ENCODE measurements at regions not wholly inside any gene's neighbourhood (a gene's known extent, or its start where the extent isn't known, plus 50 kb on each side); places are given as distances from the start of the nearest gene placed in this dataset.

- TF ChIP-seq REST (IDR thresholded peaks at IDR 0.05; ENCODE audit: low read depth, low read length): peak; percentile 77; the same call in 1 of the 2 replicates
- TF ChIP-seq RFX5 (IDR thresholded peaks at IDR 0.05; ENCODE audit: low read length): peak; percentile 63; the same call in 1 of the 2 replicates
- TF ChIP-seq FOSL2 (IDR thresholded peaks at IDR 0.05; ENCODE audit: borderline replicate concordance, low read depth): peak; percentile 26; the same call in 1 of the 2 replicates
- no peak for TF ChIP-seq IRF3 (IDR thresholded peaks at IDR 0.05; ENCODE audit: low read depth, low read length)
- TF ChIP-seq USF2 (IDR thresholded peaks at IDR 0.05; ENCODE audit: borderline replicate concordance, low read depth, low read length): no peak
- TF ChIP-seq FOXM1 (IDR thresholded peaks at IDR 0.05; ENCODE audit: low read depth): peak; percentile 46; the same call in 1 of the 2 replicates
- TF ChIP-seq SIN3A (IDR thresholded peaks at IDR 0.05; ENCODE audit: borderline replicate concordance, low read depth, low read length): peak; percentile 85
- TF ChIP-seq RXRA (IDR thresholded peaks at IDR 0.05; ENCODE audit: borderline replicate concordance, low read depth): 0 out of 2 replicates have a peak, but pooled peaks have one; percentile 36
- TF ChIP-seq EZH2phosphoT487 (IDR thresholded peaks at IDR 0.05; ENCODE audit: borderline replicate concordance, low read depth): no peak
- peak; percentile 93 for TF ChIP-seq CHD2 (IDR thresholded peaks at IDR 0.05; ENCODE audit: low read length, partially characterized antibody)
- peak; percentile 87 for TF ChIP-seq PBX3 (IDR thresholded peaks at IDR 0.05)
- TF ChIP-seq TCF12 (IDR thresholded peaks at IDR 0.05): peak; percentile 62
- TF ChIP-seq YY1 (IDR thresholded peaks at IDR 0.05; ENCODE audit: low read depth): peak; percentile 27; the same call in 1 of the 2 replicates
- TF ChIP-seq FOXJ3 (CRISPR knock-in tag; IDR thresholded peaks at IDR 0.05): peak; percentile 85
- TF ChIP-seq MAX (IDR thresholded peaks at IDR 0.05; ENCODE audit: low read depth): peak; percentile 71
- TF ChIP-seq SMC3 (IDR thresholded peaks at IDR 0.05; ENCODE audit: low read depth, low read length): peak; percentile 77
- TF ChIP-seq RAD21 (IDR thresholded peaks at IDR 0.05; ENCODE audit: low read length): peak; percentile 69
- no peak for TF ChIP-seq NRF1 (IDR thresholded peaks at IDR 0.05; ENCODE audit: low read depth, low read length)
- TF ChIP-seq NFIC (IDR thresholded peaks at IDR 0.05; ENCODE audit: borderline replicate concordance): peak; percentile 64
These were observed 100.7 kb upstream of the SSBP2 start (continued) for GRCh38 chr5:81851481-81852178.

Data from SK-N-SH (cell line).